SK-N-SH (cell line): ENCODE measurements at regions not wholly inside any gene's neighbourhood (a gene's known extent, or its start where the extent isn't known, plus 50 kb on each side); places are given as distances from the start of the nearest gene placed in this dataset.
A peak's percentile ranks its signal among the peaks of the same experiment; 100 is the strongest.

ENCODE experiments used
- CTCF ChIA-PET: fragments of 300-600, 350-600 bp; formaldehyde crosslinking; extraction: SDS; loops from one replicate; lab custom pipeline; 2021; lab: Yijun Ruan, JAX
- POLR2A ChIA-PET: fragments of 350-600 bp; sonication (Branson Sonifier 250); formaldehyde crosslinking; extraction: SDS; loops from one replicate; lab custom pipeline; 2020; ENCODE audit warnings: antibody characterized with exemption, inconsistent platforms; lab: Yijun Ruan, JAX
- DNase-seq: peaks from one replicate; pipeline ENCODE4 v3.0.0; 2012
- H2AFZ ChIP-seq: fragments of 200-600 bp; sonication (generic); 2 replicates; pipeline ENCODE4 v1.8.1; 2016; ENCODE audit warnings: antibody characterized with exemption, mild to moderate bottlenecking, low read depth
- H3F3A ChIP-seq: fragments of 200-600 bp; sonication (generic); replicated peaks from 2 replicates; pipeline ENCODE3; 2016; ENCODE audit warnings: antibody characterized with exemption, mild to moderate bottlenecking; ENCODE audit not compliant: insufficient read depth
- H3K27ac ChIP-seq, 2 experiments: fragments of 200-500 bp in 1 of 2; fragments of 200-600 bp in 1 of 2; sonication (Bioruptor generic) in 1 of 2; sonication (generic), shearing (Covaris generic) in 1 of 2; 2 replicates each; pipeline versions ENCODE4 v1.5.1 to v1.6.1; 2014 to 2016; ENCODE audit warnings: low read depth in 2 of 2, inconsistent platforms in 1 of 2, low read length in 1 of 2, mild to moderate bottlenecking in 1 of 2, mixed read lengths in 1 of 2
- H3K27me3 ChIP-seq: fragments of 200-600 bp; sonication (generic), shearing (Covaris generic); 2 replicates; pipeline ENCODE4 v1.6.1; 2016; ENCODE audit warnings: mixed run types; ENCODE audit not compliant: insufficient read depth
- H3K36me3 ChIP-seq, 2 experiments: fragments of 200-500 bp in 1 of 2; fragments of 200-600 bp in 1 of 2; sonication (Bioruptor generic) in 1 of 2; sonication (generic) in 1 of 2; replicated peaks in 1 of 2; 2 replicates each; pipeline versions ENCODE3 to v1.5.1; 2014 to 2016; ENCODE audit warnings: low read length in 1 of 2, mild to moderate bottlenecking in 1 of 2; ENCODE audit not compliant: insufficient read depth in 2 of 2, control insufficient read depth in 1 of 2
- H3K4me1 ChIP-seq, 2 experiments: fragments of 200-500 bp in 1 of 2; fragments of 200-600 bp in 1 of 2; sonication (Bioruptor generic) in 1 of 2; sonication (generic), shearing (Covaris generic) in 1 of 2; 2 replicates each; pipeline versions ENCODE4 v1.5.1 to v1.6.1; 2014 to 2016; ENCODE audit warnings: low read depth in 1 of 2, low read length in 1 of 2, mixed run types in 1 of 2; ENCODE audit not compliant: insufficient read depth in 2 of 2, control insufficient read depth in 1 of 2
- H3K4me2 ChIP-seq: fragments of 200-600 bp; sonication (generic), shearing (Covaris generic); 2 replicates; pipeline ENCODE4 v1.6.1; 2017; ENCODE audit warnings: mixed run types
- H3K4me3 ChIP-seq, 2 experiments: fragments of 200-500 bp in 1 of 2; fragments of 200-600 bp in 1 of 2; sonication (Bioruptor generic) in 1 of 2; sonication (generic), shearing (Covaris generic) in 1 of 2; 2 replicates each; pipeline versions ENCODE4 v1.5.1 to v1.8.1; 2014 to 2016; ENCODE audit warnings: low read depth in 2 of 2, inconsistent platforms in 1 of 2, low read length in 1 of 2, mild to moderate bottlenecking in 1 of 2, mixed read lengths in 1 of 2, moderate library complexity in 1 of 2
- H3K79me2 ChIP-seq: fragments of 200-600 bp; sonication (generic); 2 replicates; pipeline ENCODE4 v1.8.1; 2017; ENCODE audit warnings: mild to moderate bottlenecking; ENCODE audit not compliant: insufficient read depth
- H3K9ac ChIP-seq: fragments of 200-600 bp; sonication (generic); 2 replicates; pipeline ENCODE4 v1.6.1; 2017; ENCODE audit warnings: mixed run types
- H3K9me2 ChIP-seq: fragments of 200-600 bp; sonication (generic); 2 replicates; pipeline ENCODE4 v1.6.1; 2017; ENCODE audit warnings: mixed run types
- H3K9me3 ChIP-seq: fragments of 200-600 bp; sonication (generic); 2 replicates; pipeline ENCODE4 v1.6.1; 2017; ENCODE audit warnings: mixed run types, mild to moderate bottlenecking, moderate library complexity
- H4K20me1 ChIP-seq: fragments of 200-600 bp; sonication (generic); 2 replicates; pipeline ENCODE4 v1.6.1; 2017; ENCODE audit warnings: mild to moderate bottlenecking, mixed run types; ENCODE audit not compliant: insufficient read depth
- EP300 ChIP-seq, 2 experiments: IDR thresholded peaks; 2 replicates each; pipeline versions ENCODE4 v1.4.0 to v1.6.1; 2012; ENCODE audit warnings: borderline replicate concordance in 1 of 2, low read depth in 1 of 2, low read length in 1 of 2
- FOSL2 ChIP-seq: IDR thresholded peaks from 2 replicates; pipeline ENCODE4 v1.4.0; 2012; ENCODE audit warnings: low read depth, mild to moderate bottlenecking, moderate library complexity, borderline replicate concordance
- FOXM1 ChIP-seq: IDR thresholded peaks from 2 replicates; pipeline ENCODE4 v1.4.0; 2012; ENCODE audit warnings: low read depth, mild to moderate bottlenecking
- GABPA ChIP-seq: IDR thresholded peaks from 2 replicates; pipeline ENCODE4 v1.4.0; 2012; ENCODE audit warnings: low read depth, mild to moderate bottlenecking
- GATA2 ChIP-seq: sonication (generic); formaldehyde crosslinking; IDR thresholded peaks from 2 replicates; pipeline ENCODE4 v1.5.0; 2020; ENCODE audit warnings: mild to moderate bottlenecking, missing genetic modification reagents
- JUND ChIP-seq: IDR thresholded peaks from 2 replicates; pipeline ENCODE4 v1.4.0; 2012
- NFIC ChIP-seq: IDR thresholded peaks from 2 replicates; pipeline ENCODE4 v1.4.0; 2012; ENCODE audit warnings: borderline replicate concordance
- RAD21 ChIP-seq: IDR thresholded peaks from 2 replicates; pipeline ENCODE4 v1.6.1; 2012; ENCODE audit warnings: mild to moderate bottlenecking, low read length
- RCOR1 ChIP-seq: fragments of 150-350 bp; IDR thresholded peaks from 2 replicates; pipeline ENCODE4 v1.6.1; 2017; ENCODE audit warnings: antibody characterized with exemption, low read length
- RFX5 ChIP-seq: IDR thresholded peaks from 2 replicates; pipeline ENCODE4 v1.6.1; 2012; ENCODE audit warnings: mild to moderate bottlenecking, improper control_type of control experiment, low read length
- RXRA ChIP-seq: IDR thresholded peaks from 2 replicates; pipeline ENCODE4 v1.4.0; 2012; ENCODE audit warnings: low read depth, mild to moderate bottlenecking, borderline replicate concordance
- TCF12 ChIP-seq: IDR thresholded peaks from 2 replicates; pipeline ENCODE4 v1.4.0; 2012
- TEAD4 ChIP-seq: IDR thresholded peaks from 2 replicates; pipeline ENCODE4 v1.4.0; 2012; ENCODE audit warnings: mild to moderate bottlenecking, borderline replicate concordance; ENCODE audit not compliant: insufficient read depth
- YY1 ChIP-seq: IDR thresholded peaks from 2 replicates; pipeline ENCODE4 v1.4.0; 2012; ENCODE audit warnings: low read depth, mild to moderate bottlenecking
- WGBS: methylation state at CpG from one replicate; pipeline ENCODE4 v1.1.6; 2017; ENCODE audit warnings: low lambda C conversion rate; 5-methylcytosine and 5-hydroxymethylcytosine counted together
- TF ChIP-seq, protein P1 (sequence below): fragments of 150-350 bp; IDR thresholded peaks from 2 replicates; pipeline ENCODE4 v1.6.1; 2016; ENCODE audit warnings: mild to moderate bottlenecking, low read depth, low read length
- TF ChIP-seq, protein P2 (sequence below): IDR thresholded peaks from 2 replicates; pipeline ENCODE4 v1.4.0; 2012; ENCODE audit warnings: low read depth, borderline replicate concordance
- TF ChIP-seq, protein P3 (sequence below): IDR thresholded peaks from 2 replicates; pipeline ENCODE4; 2012
- TF ChIP-seq, protein P4 (sequence below): IDR thresholded peaks from 2 replicates; pipeline ENCODE4 v1.4.0; 2012; ENCODE audit warnings: low read depth, borderline replicate concordance
- TF ChIP-seq, protein P5 (sequence below): IDR thresholded peaks from 2 replicates; pipeline ENCODE4 v1.4.0; 2012; ENCODE audit warnings: low read depth
- TF ChIP-seq, protein P6 (sequence below): fragments of 200-600 bp; sonication (generic); IDR thresholded peaks from 2 replicates; pipeline ENCODE4 v1.6.1; 2017; ENCODE audit warnings: antibody characterized with exemption, mild to moderate bottlenecking, moderate library complexity

DNA sequence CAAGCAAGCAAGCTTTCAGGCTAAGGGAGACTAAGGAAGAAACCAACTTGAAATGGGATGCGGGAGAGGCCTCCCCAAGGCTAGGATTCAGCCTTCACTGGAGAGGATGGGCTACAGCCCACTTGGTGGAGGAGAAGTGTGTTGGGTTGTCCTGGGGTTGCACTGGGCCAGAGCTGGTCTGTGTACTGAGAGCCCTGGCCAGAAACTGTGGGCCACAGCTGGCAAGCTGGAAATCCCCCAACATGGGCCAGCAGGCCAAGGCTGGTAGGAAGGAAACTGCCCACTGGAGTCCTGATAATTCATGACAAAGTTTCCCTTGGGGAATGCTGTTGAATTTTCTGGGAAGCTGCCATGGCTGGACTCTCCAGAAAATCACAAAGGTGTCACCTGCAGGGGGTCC, 188.0 kb upstream of the S100G start:
- DNase-seq, result no peak
- H2AFZ ChIP-seq, result no peak overlapping the region
- H3K27me3 ChIP-seq, result no peaks in the 10 kb centered on the region
- H3K27ac ChIP-seq, result peak overlapping the region in 1 of 2 experiments; percentile 49; a peak in 2 of 4 replicates
- no peaks in the 10 kb centered on the region for H3K36me3 ChIP-seq
- H3K4me2 ChIP-seq, result 0 out of 2 replicates have a peak overlapping the region, but pooled peaks have one; percentile 29
- TF ChIP-seq, protein P1, sequence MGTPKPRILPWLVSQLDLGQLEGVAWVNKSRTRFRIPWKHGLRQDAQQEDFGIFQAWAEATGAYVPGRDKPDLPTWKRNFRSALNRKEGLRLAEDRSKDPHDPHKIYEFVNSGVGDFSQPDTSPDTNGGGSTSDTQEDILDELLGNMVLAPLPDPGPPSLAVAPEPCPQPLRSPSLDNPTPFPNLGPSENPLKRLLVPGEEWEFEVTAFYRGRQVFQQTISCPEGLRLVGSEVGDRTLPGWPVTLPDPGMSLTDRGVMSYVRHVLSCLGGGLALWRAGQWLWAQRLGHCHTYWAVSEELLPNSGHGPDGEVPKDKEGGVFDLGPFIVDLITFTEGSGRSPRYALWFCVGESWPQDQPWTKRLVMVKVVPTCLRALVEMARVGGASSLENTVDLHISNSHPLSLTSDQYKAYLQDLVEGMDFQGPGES, result no peak
- no peak for TF ChIP-seq GATA2
- H3K9me3 ChIP-seq, result no peaks in the 10 kb centered on the region
- H3K9ac ChIP-seq, result no peak overlapping the region
- 57% methylated on average over 1 of the region's 1 CpG for WGBS
- no peaks in the 10 kb centered on the region for H4K20me1 ChIP-seq
- ChIA-PET POLR2A (no interaction called here), CTCF (interaction anchor here (0.7 to 1.6 kb wide), 4 partner anchors 15 to 208 kb away, joined by 3 to 9 read pairs (median 3); no protein-coding TSS in a partner anchor)
- no peak overlapping the region for H3K4me3 ChIP-seq
- peaks cover 7% of the 10 kb centered on the region for H3F3A ChIP-seq
- H3K4me1 ChIP-seq, result 0 out of 4 replicates have a peak, but pooled peaks cover 0 to 6% of the 10 kb centered on the region in 2 experiments
- H3K79me2 ChIP-seq, result no peaks in the 10 kb centered on the region
- H3K9me2 ChIP-seq, result no peaks in the 10 kb centered on the region

DNA sequence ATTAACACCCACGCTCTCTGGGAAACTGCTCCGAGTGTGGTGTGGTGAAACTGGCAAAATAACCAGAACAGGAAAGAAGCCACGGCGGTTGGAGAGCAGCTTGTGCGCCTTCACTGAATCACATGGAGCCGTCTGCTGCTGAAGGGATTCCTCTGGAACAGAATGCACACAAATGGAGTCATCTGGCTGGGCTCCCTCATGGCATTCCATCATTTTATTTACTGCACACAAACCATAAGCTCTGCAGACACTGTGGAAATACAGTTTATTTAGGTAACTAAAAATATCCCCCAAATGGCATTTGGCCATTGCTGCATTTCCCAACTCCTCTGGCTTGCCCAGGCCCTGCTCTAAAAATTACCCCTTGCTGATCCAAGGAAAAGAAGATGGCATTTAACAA, 187.0 kb upstream of the S100G start:
- H3F3A ChIP-seq, result peaks cover 7% of the 10 kb centered on the region
- no peak overlapping the region for H3K9ac ChIP-seq
- ChIA-PET CTCF (interaction anchor here (1.0 to 1.3 kb wide), 2 partner anchors 27 to 208 kb away, joined by 3 read pairs; no protein-coding TSS in a partner anchor), POLR2A (no interaction called here)
- no peaks in the 10 kb centered on the region for H3K27me3 ChIP-seq
- no peaks in the 10 kb centered on the region for H3K9me2 ChIP-seq
- H3K27ac ChIP-seq, result peak overlapping the region in 1 of 2 experiments; percentile 49; a peak in 2 of 4 replicates
- no peak overlapping the region for H3K4me3 ChIP-seq
- no peaks in the 10 kb centered on the region for H3K79me2 ChIP-seq
- no peak for TF ChIP-seq EP300 (IDR thresholded peaks at IDR 0.05; ENCODE audit: borderline replicate concordance in 1 of 2, low read depth in 1 of 2, low read length in 1 of 2)
- TF ChIP-seq RAD21, result no peak
- no peak for TF ChIP-seq FOXM1
- no peak for TF ChIP-seq JUND
- 0 out of 2 replicates have a peak, but pooled peaks have one; percentile 17 for TF ChIP-seq TEAD4
- no peak for TF ChIP-seq YY1
- TF ChIP-seq TCF12, result peak; percentile 42
- TF ChIP-seq FOSL2, result no peak
- TF ChIP-seq RXRA, result no peak
- TF ChIP-seq, protein P2, sequence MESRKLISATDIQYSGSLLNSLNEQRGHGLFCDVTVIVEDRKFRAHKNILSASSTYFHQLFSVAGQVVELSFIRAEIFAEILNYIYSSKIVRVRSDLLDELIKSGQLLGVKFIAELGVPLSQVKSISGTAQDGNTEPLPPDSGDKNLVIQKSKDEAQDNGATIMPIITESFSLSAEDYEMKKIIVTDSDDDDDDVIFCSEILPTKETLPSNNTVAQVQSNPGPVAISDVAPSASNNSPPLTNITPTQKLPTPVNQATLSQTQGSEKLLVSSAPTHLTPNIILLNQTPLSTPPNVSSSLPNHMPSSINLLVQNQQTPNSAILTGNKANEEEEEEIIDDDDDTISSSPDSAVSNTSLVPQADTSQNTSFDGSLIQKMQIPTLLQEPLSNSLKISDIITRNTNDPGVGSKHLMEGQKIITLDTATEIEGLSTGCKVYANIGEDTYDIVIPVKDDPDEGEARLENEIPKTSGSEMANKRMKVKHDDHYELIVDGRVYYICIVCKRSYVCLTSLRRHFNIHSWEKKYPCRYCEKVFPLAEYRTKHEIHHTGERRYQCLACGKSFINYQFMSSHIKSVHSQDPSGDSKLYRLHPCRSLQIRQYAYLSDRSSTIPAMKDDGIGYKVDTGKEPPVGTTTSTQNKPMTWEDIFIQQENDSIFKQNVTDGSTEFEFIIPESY, result no peak
- TF ChIP-seq RFX5, result no peak
- no peak for TF ChIP-seq GABPA
- TF ChIP-seq, protein P3, sequence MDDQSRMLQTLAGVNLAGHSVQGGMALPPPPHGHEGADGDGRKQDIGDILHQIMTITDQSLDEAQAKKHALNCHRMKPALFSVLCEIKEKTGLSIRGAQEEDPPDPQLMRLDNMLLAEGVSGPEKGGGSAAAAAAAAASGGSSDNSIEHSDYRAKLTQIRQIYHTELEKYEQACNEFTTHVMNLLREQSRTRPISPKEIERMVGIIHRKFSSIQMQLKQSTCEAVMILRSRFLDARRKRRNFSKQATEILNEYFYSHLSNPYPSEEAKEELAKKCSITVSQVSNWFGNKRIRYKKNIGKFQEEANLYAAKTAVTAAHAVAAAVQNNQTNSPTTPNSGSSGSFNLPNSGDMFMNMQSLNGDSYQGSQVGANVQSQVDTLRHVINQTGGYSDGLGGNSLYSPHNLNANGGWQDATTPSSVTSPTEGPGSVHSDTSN, result peak; percentile 27; the same call in 1 of the 2 replicates
- TF ChIP-seq, protein P4, sequence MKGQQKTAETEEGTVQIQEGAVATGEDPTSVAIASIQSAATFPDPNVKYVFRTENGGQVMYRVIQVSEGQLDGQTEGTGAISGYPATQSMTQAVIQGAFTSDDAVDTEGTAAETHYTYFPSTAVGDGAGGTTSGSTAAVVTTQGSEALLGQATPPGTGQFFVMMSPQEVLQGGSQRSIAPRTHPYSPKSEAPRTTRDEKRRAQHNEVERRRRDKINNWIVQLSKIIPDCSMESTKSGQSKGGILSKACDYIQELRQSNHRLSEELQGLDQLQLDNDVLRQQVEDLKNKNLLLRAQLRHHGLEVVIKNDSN, result 0 out of 2 replicates have a peak, but pooled peaks have one; percentile 23
- TF ChIP-seq, protein P5, sequence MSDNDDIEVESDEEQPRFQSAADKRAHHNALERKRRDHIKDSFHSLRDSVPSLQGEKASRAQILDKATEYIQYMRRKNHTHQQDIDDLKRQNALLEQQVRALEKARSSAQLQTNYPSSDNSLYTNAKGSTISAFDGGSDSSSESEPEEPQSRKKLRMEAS, result 0 out of 2 replicates have a peak, but pooled peaks have one; percentile 47
- TF ChIP-seq, protein P6, sequence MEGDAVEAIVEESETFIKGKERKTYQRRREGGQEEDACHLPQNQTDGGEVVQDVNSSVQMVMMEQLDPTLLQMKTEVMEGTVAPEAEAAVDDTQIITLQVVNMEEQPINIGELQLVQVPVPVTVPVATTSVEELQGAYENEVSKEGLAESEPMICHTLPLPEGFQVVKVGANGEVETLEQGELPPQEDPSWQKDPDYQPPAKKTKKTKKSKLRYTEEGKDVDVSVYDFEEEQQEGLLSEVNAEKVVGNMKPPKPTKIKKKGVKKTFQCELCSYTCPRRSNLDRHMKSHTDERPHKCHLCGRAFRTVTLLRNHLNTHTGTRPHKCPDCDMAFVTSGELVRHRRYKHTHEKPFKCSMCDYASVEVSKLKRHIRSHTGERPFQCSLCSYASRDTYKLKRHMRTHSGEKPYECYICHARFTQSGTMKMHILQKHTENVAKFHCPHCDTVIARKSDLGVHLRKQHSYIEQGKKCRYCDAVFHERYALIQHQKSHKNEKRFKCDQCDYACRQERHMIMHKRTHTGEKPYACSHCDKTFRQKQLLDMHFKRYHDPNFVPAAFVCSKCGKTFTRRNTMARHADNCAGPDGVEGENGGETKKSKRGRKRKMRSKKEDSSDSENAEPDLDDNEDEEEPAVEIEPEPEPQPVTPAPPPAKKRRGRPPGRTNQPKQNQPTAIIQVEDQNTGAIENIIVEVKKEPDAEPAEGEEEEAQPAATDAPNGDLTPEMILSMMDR, result no peak
- peak; percentile 28; the same call in 1 of the 2 replicates for TF ChIP-seq NFIC
- no peak for TF ChIP-seq RCOR1
- no peaks in the 10 kb centered on the region for H3K9me3 ChIP-seq
- WGBS, result 65% methylated on average over 6 of the region's 6 CpGs
- peak overlapping the region; percentile 53; the same call in 1 of the 2 replicates for H2AFZ ChIP-seq
- 0 out of 4 replicates have a peak, but pooled peaks cover 0 to 12% of the 10 kb centered on the region in 2 experiments for H3K4me1 ChIP-seq
- H4K20me1 ChIP-seq, result no peaks in the 10 kb centered on the region
- no peaks in the 10 kb centered on the region for H3K36me3 ChIP-seq
- DNase-seq, result no peak
- 0 out of 2 replicates have a peak overlapping the region, but pooled peaks have one; percentile 29 for H3K4me2 ChIP-seq
